HG02678 (cell line): ENCODE measurements at regions not wholly inside any gene's neighbourhood (a gene's known extent, or its start where the extent isn't known, plus 50 kb on each side); places are given as distances from the start of the nearest gene placed in this dataset.

Experiments
- ATAC-seq: cut with Tn5 transposase; IDR thresholded peaks from one replicate; pipeline ENCODE4 v1.9.1; 2021; ENCODE audit warnings: mild to moderate bottlenecking, moderate library complexity; ENCODE audit not compliant: unreplicated experiment

GRCh38 chr10:4691776-4692175 lies 134.2 kb upstream of the AKR1E2 start:
- no peak for ATAC-seq

GRCh38 chr10:4691301-4691700 lies 134.7 kb upstream of the AKR1E2 start:
- no peak for ATAC-seq

GRCh38 chr10:4688601-4689000 lies 137.4 kb upstream of the AKR1E2 start:
- no peak for ATAC-seq

GRCh38 chr10:4688168-4688567 lies 137.8 kb upstream of the AKR1E2 start:
- no peak for ATAC-seq

- ATAC-seq = no peak
Observed at GRCh38 chr10:4687397-4687796, 138.6 kb upstream of the AKR1E2 start.

GRCh38 chr10:4686644-4686996 lies 139.4 kb upstream of the AKR1E2 start:
- ATAC-seq = no peak

- ATAC-seq = no peak
Observed at GRCh38 chr10:4685904-4686643, 139.9 kb upstream of the AKR1E2 start.

- no peak for ATAC-seq
Observed at GRCh38 chr10:4685491-4685890, 140.5 kb upstream of the AKR1E2 start.

- ATAC-seq = no peak
Observed at GRCh38 chr10:4684434-4684833, 141.6 kb upstream of the AKR1E2 start.

- ATAC-seq = no peak
Observed at GRCh38 chr10:4683838-4684237, 142.2 kb upstream of the AKR1E2 start.

GRCh38 chr10:4683137-4683536 lies 142.9 kb upstream of the AKR1E2 start:
- no peak for ATAC-seq

- no peak for ATAC-seq
Observed at GRCh38 chr10:4678951-4679671, 146.9 kb upstream of the AKR1E2 start.

GRCh38 chr10:4678023-4678950 lies 147.7 kb upstream of the AKR1E2 start:
- ATAC-seq = no peak

- ATAC-seq = no peak
Observed at GRCh38 chr10:4677296-4678021, 148.5 kb upstream of the AKR1E2 start.

- no peak for ATAC-seq
Observed at GRCh38 chr10:4676566-4676965, 149.4 kb upstream of the AKR1E2 start.

- no peak for ATAC-seq
Observed at GRCh38 chr10:4675808-4676207, 150.2 kb upstream of the AKR1E2 start.

GRCh38 chr10:4673279-4674040 lies 152.5 kb upstream of the AKR1E2 start:
- no peak for ATAC-seq

GRCh38 chr10:4672201-4672600 lies 153.8 kb upstream of the AKR1E2 start:
- no peak for ATAC-seq

GRCh38 chr10:4671451-4672145 lies 154.4 kb upstream of the AKR1E2 start:
- no peak for ATAC-seq

GRCh38 chr10:4670737-4671136 lies 155.3 kb upstream of the AKR1E2 start:
- no peak for ATAC-seq
